ENCODE measurements at regions not wholly inside any gene's neighbourhood (a gene's known extent, or its start where the extent isn't known, plus 50 kb on each side); places are given as distances from the start of the nearest gene placed in this dataset.
"Not testable (repeated sequence)": the region's sequence is repeated elsewhere in the genome, so short reads cannot be mapped to it uniquely, and the experiment has no call there.

DNA sequence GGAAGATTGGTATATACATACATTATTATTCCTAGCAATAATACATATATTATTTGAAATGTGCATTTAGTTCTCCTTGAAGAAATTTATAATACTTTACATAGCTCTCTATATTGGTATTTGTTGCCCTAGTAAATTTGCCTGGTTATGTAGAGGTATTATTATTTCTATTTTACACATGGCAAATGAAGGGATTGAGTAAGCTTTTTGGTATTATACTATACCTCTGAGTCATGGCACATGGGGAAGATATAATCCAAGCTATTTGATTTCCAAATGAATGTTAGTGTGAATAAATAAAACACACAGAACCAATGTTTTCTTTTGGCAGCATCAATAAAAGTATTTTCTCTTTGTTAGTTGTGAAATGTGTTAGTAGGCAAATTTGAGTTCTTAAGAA, 409.6 kb upstream of the SLC35B3 start:
- no peak for DNase-seq (ENCODE audit: low read depth in 2 of 2)

DNA sequence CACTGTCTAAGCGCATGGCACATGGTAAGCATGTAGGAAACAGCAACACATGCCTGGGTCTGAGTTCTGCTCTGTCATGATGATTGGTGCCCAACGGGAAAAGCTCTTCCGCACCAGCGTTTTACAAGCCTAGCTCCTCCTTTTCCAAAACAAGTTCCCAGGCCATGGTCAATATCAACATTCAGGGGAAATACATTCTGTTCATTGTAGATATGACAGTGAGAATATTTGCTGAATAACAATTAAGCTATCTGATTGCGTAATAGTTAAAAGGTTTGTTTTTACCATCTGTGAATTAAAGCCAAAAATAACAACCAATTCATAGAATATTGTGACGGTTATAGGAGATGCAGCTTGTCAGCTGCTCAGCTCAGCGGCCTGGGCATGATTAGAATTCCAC, 404.3 kb upstream of the SLC35B3 start:
- DNase-seq (ENCODE audit: low read depth in 2 of 2), result no peak

GRCh38 chr6:8837343-8837742, 402.0 kb upstream of the SLC35B3 start:
- no peak for DNase-seq (ENCODE audit: low read depth in 2 of 2)

GRCh38 chr6:8832695-8833094, 397.4 kb upstream of the SLC35B3 start:
- DNase-seq (ENCODE audit: low read depth in 2 of 2), result not testable (repeated sequence)

DNA sequence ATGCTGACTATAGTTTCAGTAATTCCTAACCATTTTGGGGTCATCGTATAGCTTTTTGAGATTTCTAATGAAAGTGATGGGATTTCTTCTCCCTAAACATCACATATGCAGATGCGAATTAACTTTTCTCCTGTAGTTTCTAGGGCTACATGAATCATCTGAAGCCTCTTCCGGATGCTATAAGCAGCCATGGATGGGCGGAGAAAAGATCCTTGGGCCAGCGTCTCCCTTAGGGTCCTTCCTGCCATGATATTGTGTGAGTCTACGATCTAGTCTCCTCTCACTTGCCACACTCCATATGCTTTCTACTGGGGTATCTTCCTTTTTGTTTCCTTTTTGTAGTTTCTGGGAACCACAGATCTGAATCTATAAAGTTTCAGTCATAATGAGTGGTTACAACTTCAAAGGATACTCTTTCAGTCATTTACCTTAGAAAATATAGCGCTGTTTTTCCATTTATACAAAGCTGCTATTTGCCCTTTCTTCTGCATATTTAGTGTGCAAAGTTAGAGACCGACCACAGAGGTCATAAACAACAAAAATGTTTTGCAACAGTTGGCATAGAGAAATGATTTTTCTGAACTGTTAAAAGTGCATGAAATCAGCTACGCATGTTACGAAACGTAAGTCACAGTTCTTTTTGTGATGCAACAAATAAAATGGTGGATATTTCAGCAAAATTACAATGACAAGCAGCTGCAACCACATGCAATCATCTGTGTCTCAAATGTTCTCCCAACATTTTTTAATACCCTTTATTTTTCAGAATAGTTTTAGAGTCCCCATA, 396.2 kb upstream of the SLC35B3 start:
- DNase-seq (ENCODE audit: low read depth in 2 of 2), result no peak

GRCh38 chr6:8830794-8831193, 395.4 kb upstream of the SLC35B3 start:
- DNase-seq (ENCODE audit: low read depth in 2 of 2), result no peak

DNA sequence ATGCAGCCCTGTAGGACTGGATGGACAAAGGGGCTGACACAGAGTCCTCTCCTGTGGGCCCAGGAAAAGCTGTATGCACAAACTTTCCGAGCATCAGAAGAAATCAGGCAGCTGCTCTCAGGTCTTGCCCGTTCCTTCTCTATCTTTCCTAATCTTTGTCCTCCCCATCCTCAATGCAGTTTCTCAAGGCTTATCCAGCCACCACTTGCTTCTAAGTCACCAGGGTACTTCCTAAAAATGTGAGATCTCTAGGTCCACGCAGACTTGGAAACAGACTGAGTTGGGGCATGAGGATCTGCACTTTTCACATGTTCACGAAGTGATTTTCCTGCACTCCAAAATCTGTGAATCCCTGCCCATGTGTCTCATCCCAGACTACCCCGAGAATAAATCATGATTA, 394.5 kb upstream of the SLC35B3 start:
- DNase-seq (ENCODE audit: low read depth in 2 of 2), result no peak

DNA sequence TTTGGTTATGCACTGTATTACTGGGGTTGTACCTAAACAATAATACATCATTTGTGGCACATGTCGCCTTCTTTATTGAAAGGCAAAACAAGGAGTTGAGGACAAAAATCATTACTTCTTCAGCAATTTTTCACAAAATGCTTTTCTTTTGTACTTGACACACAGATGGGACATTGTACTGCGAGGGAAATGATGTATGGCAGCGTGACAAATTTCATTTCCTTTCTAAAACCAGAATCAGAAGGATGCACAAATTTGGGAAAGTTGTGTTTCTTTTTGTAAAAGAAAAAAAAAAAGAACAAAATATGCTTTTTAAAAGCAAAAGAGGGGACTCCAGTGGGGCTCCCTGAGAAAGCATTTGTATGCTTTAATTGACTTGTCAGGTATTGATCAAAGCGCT, 394.0 kb upstream of the SLC35B3 start:
- DNase-seq (ENCODE audit: low read depth in 2 of 2), result no peak

GRCh38 chr6:8828376-8828775, 393.0 kb upstream of the SLC35B3 start:
- DNase-seq (ENCODE audit: low read depth in 2 of 2), result no peak

DNA sequence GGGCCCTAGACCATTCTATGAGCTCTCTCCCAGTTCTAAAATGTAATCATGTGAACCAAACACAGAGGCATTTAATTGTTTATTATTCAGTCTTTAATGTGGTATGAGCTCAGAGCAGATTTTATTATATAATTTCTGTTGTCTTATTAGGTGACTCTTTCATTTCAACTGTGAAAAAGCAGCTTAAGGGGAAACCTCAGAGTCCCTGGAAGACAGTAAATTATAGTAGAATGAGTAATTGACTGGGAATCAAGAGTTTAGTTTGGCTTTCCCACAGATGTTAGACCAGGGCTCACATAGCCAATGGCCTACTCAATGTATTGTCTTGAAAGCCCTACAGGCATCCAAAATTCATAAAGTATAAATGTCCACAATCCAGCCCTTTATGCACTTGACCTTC, 390.4 kb upstream of the SLC35B3 start:
- no peak for DNase-seq (ENCODE audit: low read depth in 2 of 2)

DNA sequence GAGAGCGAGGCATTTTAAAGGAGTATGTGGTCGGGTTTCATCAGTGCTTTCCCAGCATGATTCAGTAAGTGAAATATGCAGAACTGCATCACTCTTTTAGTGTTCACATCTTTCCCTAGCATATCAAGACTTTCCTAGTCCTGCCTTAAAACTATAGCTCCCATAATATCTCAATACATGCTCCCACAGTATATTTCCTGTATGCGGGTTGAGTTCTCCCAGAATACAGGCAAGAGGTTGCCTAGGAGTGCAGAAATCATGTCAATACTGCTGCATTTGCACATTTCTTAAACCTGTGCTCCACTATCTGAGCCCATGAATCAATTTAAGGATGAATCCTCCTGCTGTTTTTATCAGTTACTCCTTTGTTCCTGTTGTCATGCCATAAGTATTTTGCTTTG, 386.6 kb upstream of the SLC35B3 start:
- no peak for DNase-seq (ENCODE audit: low read depth in 2 of 2)

DNA sequence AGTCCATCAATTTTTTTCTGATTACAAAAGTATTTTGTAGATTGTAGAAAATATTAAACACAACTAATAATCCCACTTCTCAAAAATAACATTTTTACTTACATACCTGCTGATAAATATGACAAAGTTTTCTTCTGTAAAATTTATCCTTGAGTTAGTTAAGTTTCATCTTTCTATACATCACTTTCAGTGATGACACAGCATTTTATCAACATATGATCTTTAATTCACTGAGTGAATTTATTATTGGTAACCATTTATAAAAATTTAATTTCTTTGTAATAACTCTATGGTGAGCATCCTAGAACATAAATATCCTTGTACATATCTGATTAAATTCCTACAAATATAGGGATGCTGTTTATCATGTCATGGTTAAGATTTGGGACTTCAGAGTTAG, 385.0 kb upstream of the SLC35B3 start:
- DNase-seq (ENCODE audit: low read depth in 2 of 2), result no peak

GRCh38 chr6:8819446-8819845, 384.1 kb upstream of the SLC35B3 start:
- no peak for DNase-seq (ENCODE audit: low read depth in 2 of 2)

- DNase-seq (ENCODE audit: low read depth in 2 of 2), result no peak
Observed at GRCh38 chr6:8814440-8815000, 379.2 kb upstream of the SLC35B3 start.

- DNase-seq (ENCODE audit: low read depth in 2 of 2), result no peak
Observed at GRCh38 chr6:8810325-8810724, 375.0 kb upstream of the SLC35B3 start.

GRCh38 chr6:8809662-8810061, 374.3 kb upstream of the SLC35B3 start:
- no peak for DNase-seq (ENCODE audit: low read depth in 2 of 2)

GRCh38 chr6:8803181-8803760, 367.9 kb upstream of the SLC35B3 start:
- no peak for DNase-seq (ENCODE audit: low read depth in 2 of 2)

- DNase-seq (ENCODE audit: low read depth in 2 of 2), result not testable (repeated sequence)
Observed at GRCh38 chr6:8802397-8802796, 367.1 kb upstream of the SLC35B3 start.

DNA sequence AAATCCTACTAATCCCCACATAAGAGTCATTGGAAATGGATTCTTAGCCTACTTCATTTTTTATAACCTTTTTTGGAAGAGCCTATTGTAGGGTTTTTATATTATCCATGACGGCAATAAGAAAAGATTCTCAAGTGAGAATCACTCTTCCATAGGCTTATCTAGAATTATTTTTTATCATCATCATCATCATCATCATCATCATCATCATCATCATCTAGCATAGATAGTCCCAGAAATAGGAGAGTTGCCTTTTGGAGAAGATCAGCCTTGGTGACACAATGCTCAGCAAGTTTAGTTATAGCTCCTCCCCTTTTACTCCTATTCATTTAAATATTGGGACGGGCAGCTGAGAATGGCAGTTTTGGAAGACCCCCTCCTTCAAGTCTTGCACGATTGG, 359.1 kb upstream of the SLC35B3 start:
- DNase-seq (ENCODE audit: low read depth in 2 of 2), result no peak

DNA sequence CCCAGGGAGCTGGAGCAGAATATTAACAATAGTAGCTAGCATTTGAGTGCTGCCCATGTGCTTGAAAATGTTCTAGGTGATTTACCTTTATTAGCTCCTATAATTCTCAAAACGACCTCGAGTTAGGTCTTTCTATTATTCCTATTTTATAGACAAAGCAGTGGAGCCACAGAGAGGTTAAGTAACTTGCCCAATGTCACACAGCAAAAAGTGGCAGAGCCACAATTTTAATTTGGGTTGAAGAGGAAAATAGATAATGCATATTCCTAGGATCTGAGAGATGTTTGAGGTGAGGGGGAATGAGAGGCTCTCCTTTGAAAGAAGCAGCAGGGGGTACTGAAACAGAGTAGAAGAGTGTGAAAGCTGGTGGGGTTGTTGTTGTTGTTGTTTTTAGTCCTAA, 354.5 kb upstream of the SLC35B3 start:
- DNase-seq (ENCODE audit: low read depth in 2 of 2), result no peak

- no peak for DNase-seq (ENCODE audit: low read depth in 2 of 2)
Observed at GRCh38 chr6:8785223-8785622, 349.9 kb upstream of the SLC35B3 start.

DNA sequence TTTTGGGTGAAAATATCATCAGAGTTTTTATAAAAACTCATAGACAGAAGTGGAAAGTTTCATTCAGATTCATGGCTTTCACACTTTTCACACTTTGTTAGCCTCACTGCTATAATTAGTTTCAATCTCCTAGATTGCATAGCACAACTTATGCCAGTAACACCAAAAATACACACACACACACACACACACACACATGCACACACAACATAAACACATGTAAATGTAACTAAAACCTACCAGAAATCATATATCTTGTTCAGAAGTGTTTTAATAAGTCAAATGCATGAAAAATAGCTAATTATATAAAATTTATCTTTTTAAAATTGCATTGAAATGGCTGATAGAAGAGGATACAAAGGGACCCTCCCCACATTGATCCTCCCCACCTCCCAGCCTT, 347.8 kb upstream of the SLC35B3 start:
- no peak for DNase-seq (ENCODE audit: low read depth in 2 of 2)

- no peak for DNase-seq (ENCODE audit: low read depth in 2 of 2)
Observed at GRCh38 chr6:8780653-8781052, 345.3 kb upstream of the SLC35B3 start.

Data from stimulated activated CD8-positive, alpha-beta memory T cell treated with anti-CD3 and anti-CD28 coated beads, Interleukin-7, amount 100 ng/mL, for 1 hour (primary cell).